Dendritic cell treated with granulocyte-macrophage colony-stimulating factor and Interleukin-4, amounts not matched to agents 40 ng/mL and 50 ng/mL, for 4 days (primary cell): ENCODE measurements at regions not wholly inside any gene's neighbourhood (a gene's known extent, or its start where the extent isn't known, plus 50 kb on each side); places are given as distances from the start of the nearest gene placed in this dataset.

Experiments
- H3K27ac Mint-ChIP-seq: one replicate; pipeline ENCODE4 v1.8.0; 2022; ENCODE audit warnings: mild to moderate bottlenecking, mixed read lengths
- H3K27me3 Mint-ChIP-seq: one replicate; pipeline ENCODE4 v1.8.0; 2022; ENCODE audit warnings: mild to moderate bottlenecking, mixed read lengths
- H3K36me3 Mint-ChIP-seq: one replicate; pipeline ENCODE4 v1.8.0; 2022; ENCODE audit warnings: low read depth, mixed read lengths
- H3K4me1 Mint-ChIP-seq: one replicate; pipeline ENCODE4 v1.8.0; 2022; ENCODE audit warnings: low read depth, mixed read lengths
- H3K4me3 Mint-ChIP-seq: one replicate; pipeline ENCODE4 v1.8.0; 2022; ENCODE audit warnings: mild to moderate bottlenecking, moderate library complexity, mixed read lengths
- H3K9me3 Mint-ChIP-seq: one replicate; pipeline ENCODE4 v1.8.0; 2022; ENCODE audit warnings: mixed read lengths
- intact Hi-C: fragments of 100-400 bp; cut with micrococcal nuclease; formaldehyde crosslinking; loops from one replicate; pipeline ENCODE4 v1.15.0; 2022

- H3K9me3 Mint-ChIP-seq, result no peaks in the 10 kb centered on the region
- intact Hi-C loops, result no loop called here
- no peak overlapping the region for H3K4me3 Mint-ChIP-seq
- H3K27me3 Mint-ChIP-seq, result peaks cover 2% of the 10 kb centered on the region
- H3K27ac Mint-ChIP-seq, result no peak overlapping the region
- H3K4me1 Mint-ChIP-seq, result no peaks in the 10 kb centered on the region
- H3K36me3 Mint-ChIP-seq, result no peaks in the 10 kb centered on the region
Observed at GRCh38 chr20:6184086-6184485, 61.3 kb upstream of the FERMT1 start.

GRCh38 chr20:6180531-6180930 lies 57.7 kb upstream of the FERMT1 start:
- no peak overlapping the region for H3K4me3 Mint-ChIP-seq
- H3K27ac Mint-ChIP-seq, result no peak overlapping the region
- intact Hi-C loops, result no loop called here
- H3K9me3 Mint-ChIP-seq, result no peaks in the 10 kb centered on the region
- peaks cover 2% of the 10 kb centered on the region for H3K27me3 Mint-ChIP-seq
- no peaks in the 10 kb centered on the region for H3K36me3 Mint-ChIP-seq
- H3K4me1 Mint-ChIP-seq, result no peaks in the 10 kb centered on the region

GRCh38 chr20:6178537-6178936 lies 55.7 kb upstream of the FERMT1 start:
- Mint-ChIP-seq H3K4me3 (no peak overlapping the region), H3K27ac (no peak overlapping the region), H3K27me3 (peaks cover 4% of the 10 kb centered on the region), H3K9me3 (no peaks in the 10 kb centered on the region), H3K36me3 (no peaks in the 10 kb centered on the region), H3K4me1 (no peaks in the 10 kb centered on the region)
- intact Hi-C loops, result no loop called here

GRCh38 chr20:6173481-6173880 lies 50.7 kb upstream of the FERMT1 start:
- no peaks in the 10 kb centered on the region for H3K36me3 Mint-ChIP-seq
- no peak overlapping the region for H3K4me3 Mint-ChIP-seq
- H3K27me3 Mint-ChIP-seq, result peaks cover 7% of the 10 kb centered on the region
- no peaks in the 10 kb centered on the region for H3K9me3 Mint-ChIP-seq
- no peak overlapping the region for H3K27ac Mint-ChIP-seq
- intact Hi-C loops, result no loop called here
- no peaks in the 10 kb centered on the region for H3K4me1 Mint-ChIP-seq
